GM23248 (cell line): ENCODE measurements at regions not wholly inside any gene's neighbourhood (a gene's known extent, or its start where the extent isn't known, plus 50 kb on each side); places are given as distances from the start of the nearest gene placed in this dataset.

ENCODE experiments used
- DNase-seq: peaks from one replicate; pipeline ENCODE4 v3.0.0-alpha.2; 2015
- H2AFZ ChIP-seq: fragments of 200-600 bp; sonication (generic); 2 replicates; pipeline ENCODE4 v1.6.1; 2016; ENCODE audit warnings: antibody characterized with exemption
- H3F3A ChIP-seq: fragments of 200-600 bp; sonication (generic); 2 replicates; pipeline ENCODE4 v1.6.1; 2016; ENCODE audit warnings: mild to moderate bottlenecking, antibody characterized with exemption, mixed run types; ENCODE audit not compliant: insufficient read depth
- H3K27ac ChIP-seq: fragments of 200-600 bp; sonication (generic); 2 replicates; pipeline ENCODE4 v1.5.1; 2016; ENCODE audit warnings: mild to moderate bottlenecking
- H3K27me3 ChIP-seq: fragments of 200-600 bp; sonication (generic); replicated peaks from 2 replicates; pipeline ENCODE4 v1.6.1; 2016; ENCODE audit warnings: mild to moderate bottlenecking; ENCODE audit not compliant: insufficient read depth
- H3K36me3 ChIP-seq: fragments of 200-600 bp; sonication (generic); 2 replicates; pipeline ENCODE4 v1.6.1; 2016; ENCODE audit warnings: low read depth, mild to moderate bottlenecking
- H3K4me1 ChIP-seq: fragments of 200-600 bp; sonication (generic); 2 replicates; pipeline ENCODE4 v1.6.1; 2016; ENCODE audit warnings: mild to moderate bottlenecking; ENCODE audit not compliant: insufficient read depth
- H3K4me2 ChIP-seq: fragments of 200-600 bp; sonication (generic); one replicate; pipeline ENCODE4 v1.6.1; 2016; ENCODE audit warnings: mild to moderate bottlenecking; ENCODE audit not compliant: unreplicated experiment
- H3K4me3 ChIP-seq: fragments of 200-600 bp; sonication (generic); 2 replicates; pipeline ENCODE4 v1.5.1; 2016; ENCODE audit warnings: mild to moderate bottlenecking
- H3K79me2 ChIP-seq: fragments of 200-600 bp; sonication (generic); 2 replicates; pipeline ENCODE4 v1.6.1; 2016; ENCODE audit warnings: mild to moderate bottlenecking; ENCODE audit not compliant: insufficient read depth
- H3K9ac ChIP-seq: fragments of 200-600 bp; sonication (generic); 2 replicates; pipeline ENCODE4 v1.6.1; 2016; ENCODE audit warnings: mild to moderate bottlenecking
- H3K9me2 ChIP-seq: fragments of 200-600 bp; sonication (generic); 2 replicates; pipeline ENCODE4 v1.6.1; 2016; ENCODE audit warnings: mixed run types, mild to moderate bottlenecking, moderate library complexity; ENCODE audit not compliant: insufficient read depth
- H3K9me3 ChIP-seq: fragments of 200-600 bp; sonication (generic); one replicate; pipeline ENCODE4 v1.6.1; 2017; ENCODE audit warnings: low read depth
- H4K20me1 ChIP-seq: fragments of 200-600 bp; sonication (generic); 2 replicates; pipeline ENCODE4 v1.6.0; 2016; ENCODE audit not compliant: insufficient read depth
- EZH2 ChIP-seq: fragments of 200-600 bp; sonication (generic); IDR thresholded peaks from 2 replicates; pipeline ENCODE4 v1.6.1; 2018; ENCODE audit warnings: antibody characterized with exemption, mild to moderate bottlenecking; ENCODE audit not compliant: insufficient read depth, poor library complexity, severe bottlenecking
- EZH2phosphoT487 ChIP-seq: fragments of 200-600 bp; sonication (generic); IDR thresholded peaks from 2 replicates; pipeline ENCODE4 v1.6.1; 2018; ENCODE audit warnings: antibody characterized with exemption, moderate library complexity, mild to moderate bottlenecking, low read depth; ENCODE audit not compliant: insufficient read depth
- WGBS, 2 experiments: methylation state at CpG; one replicate each; pipeline ENCODE4 v1.1.6; 2015 to 2017; ENCODE audit warnings: low lambda C conversion rate in 2 of 2, low coverage in 1 of 2; ENCODE audit errors: missing lambda C conversion rate in 2 of 2; 5-methylcytosine and 5-hydroxymethylcytosine counted together
- in situ Hi-C: fragments of 300-500 bp; cut with MboI; formaldehyde crosslinking; loops from 2 replicates; pipeline ENCODE4 v1.15.0; 2020

GRCh38 chr2:236694146-236694888 is 124.7 kb downstream of the ACKR3 start:
- no peak for TF ChIP-seq EZH2phosphoT487
- no peak for TF ChIP-seq EZH2
- H3K79me2 ChIP-seq: no peaks in the 10 kb centered on the region
- no peak overlapping the region for H3K4me2 ChIP-seq
- DNase-seq: no peak
- no peak overlapping the region for H3K4me3 ChIP-seq
- H3K36me3 ChIP-seq: no peaks in the 10 kb centered on the region
- no peak overlapping the region for H3K9ac ChIP-seq
- H4K20me1 ChIP-seq: no peaks in the 10 kb centered on the region
- WGBS, 2 experiments: 86 to 91% methylated on average over 10 of the region's 10 CpGs
- H3K4me1 ChIP-seq: no peaks in the 10 kb centered on the region; the same call in none of the 2 replicates
- H3K27me3 ChIP-seq: peaks cover 4% of the 10 kb centered on the region; the same call in 1 of the 2 replicates
- no peak overlapping the region for H2AFZ ChIP-seq
- no peaks in the 10 kb centered on the region for H3K9me2 ChIP-seq
- H3K27ac ChIP-seq: no peak overlapping the region
- in situ Hi-C loops: no loop called here
- no peaks in the 10 kb centered on the region for H3K9me3 ChIP-seq
- no peaks in the 10 kb centered on the region for H3F3A ChIP-seq

GRCh38 chr2:236696834-236697233 is 127.2 kb downstream of the ACKR3 start:
- Histone ChIP-seq H3K4me2 (no peak overlapping the region), H4K20me1 (no peaks in the 10 kb centered on the region), H3K4me3 (no peak overlapping the region), H2AFZ (no peak overlapping the region), H3K9me3 (no peaks in the 10 kb centered on the region), H3F3A (no peaks in the 10 kb centered on the region), H3K9me2 (no peaks in the 10 kb centered on the region), H3K9ac (no peak overlapping the region), H3K79me2 (no peaks in the 10 kb centered on the region), H3K27ac (no peak overlapping the region), H3K4me1 (no peaks in the 10 kb centered on the region), H3K27me3 (0 out of 2 replicates have a peak, but pooled peaks cover 4% of the 10 kb centered on the region), H3K36me3 (no peaks in the 10 kb centered on the region)
- TF ChIP-seq EZH2: no peak
- no peak for TF ChIP-seq EZH2phosphoT487
- in situ Hi-C loops: no loop called here
- 40 to 49% methylated on average over 3 of the region's 3 CpGs for WGBS, 2 experiments
- no peak for DNase-seq

- Histone ChIP-seq H3K27me3 (0 out of 2 replicates have a peak, but pooled peaks cover 4% of the 10 kb centered on the region), H3K9ac (no peak overlapping the region), H3K27ac (no peak overlapping the region), H3F3A (no peaks in the 10 kb centered on the region), H3K4me1 (no peaks in the 10 kb centered on the region), H3K79me2 (no peaks in the 10 kb centered on the region), H4K20me1 (no peaks in the 10 kb centered on the region), H3K4me3 (no peak overlapping the region), H3K4me2 (no peak overlapping the region), H3K9me2 (no peaks in the 10 kb centered on the region), H2AFZ (no peak overlapping the region), H3K9me3 (no peaks in the 10 kb centered on the region), H3K36me3 (no peaks in the 10 kb centered on the region)
- DNase-seq: no peak
- WGBS, 2 experiments: 87 to 91% methylated on average over 8 of the region's 8 CpGs
- in situ Hi-C loops: no loop called here
- TF ChIP-seq EZH2phosphoT487 (no peak), EZH2 (no peak)
Measured at GRCh38 chr2:236698016-236698627, 128.5 kb downstream of the ACKR3 start.

GRCh38 chr2:236700703-236701102 is 131.1 kb downstream of the ACKR3 start:
- 93 to 99% methylated on average over 4 of the region's 4 CpGs for WGBS, 2 experiments
- Histone ChIP-seq H3K27me3 (no peaks in the 10 kb centered on the region), H3K36me3 (no peaks in the 10 kb centered on the region), H3F3A (no peaks in the 10 kb centered on the region; the same call in 1 of the 2 replicates), H4K20me1 (no peaks in the 10 kb centered on the region), H3K4me2 (no peak overlapping the region), H3K4me1 (peaks cover 7% of the 10 kb centered on the region), H2AFZ (no peak overlapping the region), H3K9ac (no peak overlapping the region), H3K9me2 (no peaks in the 10 kb centered on the region), H3K27ac (no peak overlapping the region), H3K4me3 (no peak overlapping the region), H3K9me3 (no peaks in the 10 kb centered on the region), H3K79me2 (no peaks in the 10 kb centered on the region)
- DNase-seq: no peak
- TF ChIP-seq EZH2phosphoT487: no peak
- no peak for TF ChIP-seq EZH2
- in situ Hi-C loops: no loop called here
